Panc1 (cell line): ENCODE measurements at regions not wholly inside any gene's neighbourhood (a gene's known extent, or its start where the extent isn't known, plus 50 kb on each side); places are given as distances from the start of the nearest gene placed in this dataset.

Experiments
- ATAC-seq: fragments of 200-7000 bp; cut with Tn5 transposase; 2 replicates; pipeline ENCODE4 v1.9.1; 2020; ENCODE audit warnings: mild to moderate bottlenecking, moderate library complexity
- BruUV-seq: library from RNA; stranded (reverse); fragments of 400-500 nt; replicated peaks from 2 replicates; lab custom pipeline; 2021; lab: Mats Ljungman, UMichigan
- CTCF ChIA-PET: fragments of 300-600 bp; sonication (Branson Sonifier 250); formaldehyde crosslinking; loops from one replicate; lab custom pipeline; 2022; ENCODE audit warnings: antibody characterized with exemption; lab: Charles Lee
- POLR2A ChIA-PET: fragments of 300-600 bp; sonication (Branson Sonifier 250); formaldehyde crosslinking; loops from one replicate; lab custom pipeline; 2022; ENCODE audit warnings: antibody characterized with exemption; lab: Charles Lee
- DNase-seq: peaks from one replicate; pipeline ENCODE4 v3.0.0-alpha.2; 2010; ENCODE audit warnings: low read depth, low spot score
- H3K27ac ChIP-seq: 2 replicates; pipeline ENCODE4 v1.5.1; 2011; ENCODE audit warnings: mild to moderate bottlenecking, low read length, inconsistent platforms
- H3K27me3 ChIP-seq: fragments of 200-500 bp; sonication (Bioruptor generic); 2 replicates; pipeline ENCODE4 v1.6.0; 2014; ENCODE audit warnings: low read length, inconsistent platforms; ENCODE audit not compliant: control insufficient read depth, insufficient read depth
- H3K36me3 ChIP-seq: fragments of 200-500 bp; sonication (Bioruptor generic); 2 replicates; pipeline ENCODE4 v1.5.1; 2014; ENCODE audit warnings: inconsistent platforms, mild to moderate bottlenecking, low read length, moderate library complexity; ENCODE audit not compliant: control insufficient read depth, insufficient read depth
- H3K4me1 ChIP-seq: 2 replicates; pipeline ENCODE4 v1.5.1; 2011; ENCODE audit warnings: inconsistent platforms, mild to moderate bottlenecking, low read length, moderate library complexity; ENCODE audit not compliant: control insufficient read depth, insufficient read depth
- H3K4me3 ChIP-seq, 2 experiments: 2 replicates each; pipeline ENCODE4 v1.5.1; 2011 to 2012; ENCODE audit warnings: low read depth in 2 of 2, low read length in 2 of 2, mild to moderate bottlenecking in 2 of 2, inconsistent platforms in 1 of 2, moderate library complexity in 1 of 2
- H3K9me3 ChIP-seq: fragments of 200-500 bp; sonication (Bioruptor generic); 2 replicates; pipeline ENCODE4 v1.5.1; 2014; ENCODE audit warnings: low read depth, mild to moderate bottlenecking, inconsistent platforms, low read length, moderate library complexity; ENCODE audit not compliant: control insufficient read depth, insufficient read depth
- POLR2AphosphoS5 ChIP-seq: IDR thresholded peaks from 2 replicates; pipeline ENCODE4 v1.6.1; 2012; ENCODE audit warnings: mild to moderate bottlenecking, low read depth, low read length, moderate library complexity
- REST ChIP-seq, 2 experiments: IDR thresholded peaks; 2 replicates each; pipeline ENCODE4 v1.6.1; 2011 to 2012; ENCODE audit warnings: low read depth in 2 of 2, control low read depth in 1 of 2, low read length in 1 of 2, mild to moderate bottlenecking in 1 of 2, moderate library complexity in 1 of 2; ENCODE audit not compliant: insufficient read depth in 1 of 2
- SIN3A ChIP-seq: IDR thresholded peaks from 2 replicates; pipeline ENCODE4 v1.6.1; 2012; ENCODE audit warnings: low read depth, mild to moderate bottlenecking, low read length, moderate library complexity, borderline replicate concordance; ENCODE audit not compliant: insufficient read depth
- TCF7L2 ChIP-seq: IDR thresholded peaks from 2 replicates; pipeline ENCODE4 v1.6.1; 2011; ENCODE audit warnings: mild to moderate bottlenecking, low read depth, low read length, inconsistent platforms
- in situ Hi-C: cut with HindIII; loops from 2 replicates; pipeline ENCODE4 v1.10.0; 2016; ENCODE audit warnings: low sequenced_read_pairs, low pct_unique_long_range_greater_than_20kb
- intact Hi-C: fragments of 100-400 bp; cut with micrococcal nuclease; formaldehyde crosslinking; loops from one replicate; pipeline ENCODE4 v1.10.0; 2022; ENCODE audit not compliant: unreplicated experiment
- TF ChIP-seq, protein P1 (sequence below): fragments of 450-650 bp; IDR thresholded peaks from 2 replicates; pipeline ENCODE4 v1.5.1; 2017; ENCODE audit warnings: mild to moderate bottlenecking

DNA sequence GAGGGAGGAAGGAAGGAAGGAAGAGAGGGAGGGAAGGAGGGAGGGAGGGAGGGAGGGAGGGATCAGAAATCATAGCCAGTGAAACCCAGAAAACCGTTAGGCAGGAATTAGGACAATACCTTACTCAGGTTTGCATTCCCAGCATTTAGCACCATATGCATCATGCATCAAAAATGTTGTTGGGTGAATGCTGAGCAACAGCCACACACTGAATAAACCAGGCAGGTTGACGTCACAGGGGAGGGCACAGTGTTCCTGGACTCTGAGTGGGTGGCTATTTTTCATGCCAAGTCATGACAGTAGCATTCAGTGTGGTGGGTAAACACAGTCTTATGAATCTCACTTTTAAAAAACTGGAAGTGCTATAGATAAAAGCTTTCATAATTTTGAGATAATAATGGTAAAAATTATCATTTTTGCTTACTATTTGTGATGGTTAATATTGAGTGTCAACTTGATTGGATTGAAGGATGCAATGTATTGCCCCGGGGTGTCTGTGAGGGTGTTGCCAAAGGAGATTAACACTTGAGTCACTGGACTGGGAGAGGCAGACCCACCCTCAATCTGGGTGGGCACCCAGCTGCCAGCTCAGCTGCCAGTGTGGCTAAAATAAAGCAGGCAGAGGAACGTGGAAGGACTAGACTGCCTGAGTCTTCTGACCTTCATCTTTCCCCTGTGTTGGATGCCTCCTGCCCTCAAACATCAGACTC is 199.1 kb upstream of the PRKCQ start:
- TF ChIP-seq POLR2AphosphoS5 (no peak), REST (IDR thresholded peaks at IDR 0.05; ENCODE audit: insufficient read depth in 1 of 2, low read depth in 2 of 2, low read length in 1 of 2) (no peak), TCF7L2 (no peak), SIN3A (no peak)
- TF ChIP-seq, protein P1, sequence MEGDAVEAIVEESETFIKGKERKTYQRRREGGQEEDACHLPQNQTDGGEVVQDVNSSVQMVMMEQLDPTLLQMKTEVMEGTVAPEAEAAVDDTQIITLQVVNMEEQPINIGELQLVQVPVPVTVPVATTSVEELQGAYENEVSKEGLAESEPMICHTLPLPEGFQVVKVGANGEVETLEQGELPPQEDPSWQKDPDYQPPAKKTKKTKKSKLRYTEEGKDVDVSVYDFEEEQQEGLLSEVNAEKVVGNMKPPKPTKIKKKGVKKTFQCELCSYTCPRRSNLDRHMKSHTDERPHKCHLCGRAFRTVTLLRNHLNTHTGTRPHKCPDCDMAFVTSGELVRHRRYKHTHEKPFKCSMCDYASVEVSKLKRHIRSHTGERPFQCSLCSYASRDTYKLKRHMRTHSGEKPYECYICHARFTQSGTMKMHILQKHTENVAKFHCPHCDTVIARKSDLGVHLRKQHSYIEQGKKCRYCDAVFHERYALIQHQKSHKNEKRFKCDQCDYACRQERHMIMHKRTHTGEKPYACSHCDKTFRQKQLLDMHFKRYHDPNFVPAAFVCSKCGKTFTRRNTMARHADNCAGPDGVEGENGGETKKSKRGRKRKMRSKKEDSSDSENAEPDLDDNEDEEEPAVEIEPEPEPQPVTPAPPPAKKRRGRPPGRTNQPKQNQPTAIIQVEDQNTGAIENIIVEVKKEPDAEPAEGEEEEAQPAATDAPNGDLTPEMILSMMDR = no peak
- no peaks in the 10 kb centered on the region for H3K27me3 ChIP-seq
- H3K9me3 ChIP-seq = no peaks in the 10 kb centered on the region
- no peak overlapping the region for H3K27ac ChIP-seq
- POLR2A ChIA-PET = no interaction called here
- ATAC-seq (no peak), DNase-seq (no peak)
- CTCF ChIA-PET = no interaction called here
- in situ Hi-C loops = no loop called here
- no peaks in the 10 kb centered on the region for H3K4me1 ChIP-seq
- BruUV-seq = no TSS peak
- no peaks in the 10 kb centered on the region for H3K36me3 ChIP-seq
- no peak overlapping the region for H3K4me3 ChIP-seq
- intact Hi-C loops = no loop called here

DNA sequence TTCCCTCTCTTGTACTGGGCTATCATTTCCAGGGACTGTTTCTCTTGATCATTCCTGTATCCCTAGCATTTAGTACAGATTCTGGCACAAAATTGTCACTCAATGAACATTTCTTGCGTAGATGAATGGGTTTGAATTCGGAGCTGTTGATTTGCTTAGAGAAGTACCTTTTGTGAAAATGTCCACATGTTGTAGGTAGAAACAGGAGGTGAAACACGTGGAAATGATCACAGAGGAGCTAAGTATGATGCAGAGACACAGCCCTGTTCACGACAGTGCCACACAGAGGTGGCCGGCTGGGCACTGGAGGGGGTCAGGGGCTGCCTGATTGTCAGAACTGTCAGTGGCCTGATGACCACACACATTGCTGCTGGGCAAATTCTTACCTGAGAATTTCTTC is 196.1 kb upstream of the PRKCQ start:
- intact Hi-C loops (no loop called here), in situ Hi-C loops (no loop called here)
- no peaks in the 10 kb centered on the region for H3K4me1 ChIP-seq
- H3K36me3 ChIP-seq = no peaks in the 10 kb centered on the region
- no peaks in the 10 kb centered on the region for H3K27me3 ChIP-seq
- no peak for DNase-seq
- ChIA-PET POLR2A (no interaction called here), CTCF (no interaction called here)
- no peak overlapping the region for H3K27ac ChIP-seq
- H3K9me3 ChIP-seq = no peaks in the 10 kb centered on the region
- BruUV-seq = no TSS peak
- TF ChIP-seq TCF7L2 (no peak), POLR2AphosphoS5 (no peak), SIN3A (no peak), REST (IDR thresholded peaks at IDR 0.05; ENCODE audit: insufficient read depth in 1 of 2, low read depth in 2 of 2, low read length in 1 of 2) (no peak)
- TF ChIP-seq, protein P1 = no peak
- ATAC-seq = no peak
- no peak overlapping the region for H3K4me3 ChIP-seq
